MCF 10A (cell line): ENCODE measurements at regions not wholly inside any gene's neighbourhood (a gene's known extent, or its start where the extent isn't known, plus 50 kb on each side); places are given as distances from the start of the nearest gene placed in this dataset.

Source experiments
- BruUV-seq: library from RNA; stranded (reverse); fragments of 400-500 nt; replicated peaks from 2 replicates; lab custom pipeline; 2021; lab: Mats Ljungman, UMichigan
- CTCF ChIA-PET: fragments of 300-600 bp; sonication (Branson Sonifier 250); formaldehyde crosslinking; extraction: SDS; loops from one replicate; lab custom pipeline; 2021; ENCODE audit warnings: antibody characterized with exemption, inconsistent platforms; lab: Yijun Ruan, JAX
- POLR2A ChIA-PET: fragments of 300-600, 350-650 bp; sonication (Branson Sonifier 250); formaldehyde crosslinking; extraction: SDS; loops from one replicate; lab custom pipeline; 2020; ENCODE audit warnings: antibody characterized with exemption, inconsistent platforms; lab: Yijun Ruan, JAX
- DNase-seq: peaks from one replicate; pipeline ENCODE4 v3.0.0-alpha.2; 2018; ENCODE audit not compliant: unreplicated experiment
- H3K27ac Mint-ChIP-seq: one replicate; pipeline ENCODE4 v1.8.0; 2022; ENCODE audit warnings: mild to moderate bottlenecking, low read depth, mixed read lengths; ENCODE audit not compliant: unreplicated experiment
- H3K27me3 Mint-ChIP-seq: one replicate; pipeline ENCODE4 v1.8.0; 2022; ENCODE audit warnings: mixed read lengths; ENCODE audit not compliant: insufficient read depth, unreplicated experiment
- H3K36me3 Mint-ChIP-seq: one replicate; pipeline ENCODE4 v1.8.0; 2022; ENCODE audit warnings: mild to moderate bottlenecking, moderate library complexity, mixed read lengths; ENCODE audit not compliant: insufficient read depth, unreplicated experiment
- H3K4me1 Mint-ChIP-seq: one replicate; pipeline ENCODE4 v1.8.0; 2022; ENCODE audit warnings: mixed read lengths; ENCODE audit not compliant: insufficient read depth, unreplicated experiment
- H3K4me3 Mint-ChIP-seq: one replicate; pipeline ENCODE4 v1.8.0; 2022; ENCODE audit warnings: mild to moderate bottlenecking, moderate library complexity, mixed read lengths; ENCODE audit not compliant: unreplicated experiment
- H3K9me3 Mint-ChIP-seq: one replicate; pipeline ENCODE4 v1.8.0; 2022; ENCODE audit warnings: mixed read lengths; ENCODE audit not compliant: unreplicated experiment
- intact Hi-C: fragments of 100-400 bp; cut with micrococcal nuclease; formaldehyde crosslinking; loops from 2 replicates; pipeline ENCODE4 v1.14.1; 2022
- TF ChIP-seq, protein P1 (sequence below): fragments of 200-600 bp; IDR thresholded peaks from one replicate; pipeline ENCODE4 v1.8.0; 2022; ENCODE audit warnings: antibody characterized with exemption, mild to moderate bottlenecking; ENCODE audit not compliant: unreplicated experiment

DNA sequence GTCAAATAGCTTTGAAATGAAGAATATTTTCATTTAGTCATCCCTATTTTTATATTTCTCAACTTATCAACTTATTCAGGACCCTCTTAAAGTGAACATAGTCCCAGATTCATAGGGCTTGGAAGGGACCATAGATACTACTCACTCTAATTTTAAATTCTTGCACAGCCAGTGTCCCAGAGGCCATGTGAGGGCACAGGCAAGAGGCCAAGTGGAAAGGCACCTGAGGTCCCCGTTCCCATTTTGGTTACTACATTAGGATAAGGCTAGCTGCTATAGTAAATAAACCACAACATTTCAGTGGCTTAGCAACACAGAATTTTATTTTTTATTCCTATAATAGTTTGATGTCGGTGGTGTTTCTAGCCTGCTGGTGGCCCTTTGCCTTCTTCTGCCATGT, 227.8 kb downstream of the SPTSSA start:
- no peaks in the 10 kb centered on the region for H3K9me3 Mint-ChIP-seq
- no peaks in the 10 kb centered on the region for H3K27me3 Mint-ChIP-seq
- no peak overlapping the region for H3K27ac Mint-ChIP-seq
- peaks cover 35% of the 10 kb centered on the region for H3K4me1 Mint-ChIP-seq
- intact Hi-C loops = no loop called here
- BruUV-seq = no TSS peak
- ChIA-PET CTCF (interaction anchor here (1.0 to 1.8 kb wide), 3 partner anchors 392 to 442 kb away, joined by 3 read pairs; no protein-coding TSS in a partner anchor), POLR2A (interaction anchor here (0.7 kb wide), 1 partner anchor 190 kb away, joined by 3 read pairs; no protein-coding TSS in a partner anchor)
- TF ChIP-seq, protein P1, sequence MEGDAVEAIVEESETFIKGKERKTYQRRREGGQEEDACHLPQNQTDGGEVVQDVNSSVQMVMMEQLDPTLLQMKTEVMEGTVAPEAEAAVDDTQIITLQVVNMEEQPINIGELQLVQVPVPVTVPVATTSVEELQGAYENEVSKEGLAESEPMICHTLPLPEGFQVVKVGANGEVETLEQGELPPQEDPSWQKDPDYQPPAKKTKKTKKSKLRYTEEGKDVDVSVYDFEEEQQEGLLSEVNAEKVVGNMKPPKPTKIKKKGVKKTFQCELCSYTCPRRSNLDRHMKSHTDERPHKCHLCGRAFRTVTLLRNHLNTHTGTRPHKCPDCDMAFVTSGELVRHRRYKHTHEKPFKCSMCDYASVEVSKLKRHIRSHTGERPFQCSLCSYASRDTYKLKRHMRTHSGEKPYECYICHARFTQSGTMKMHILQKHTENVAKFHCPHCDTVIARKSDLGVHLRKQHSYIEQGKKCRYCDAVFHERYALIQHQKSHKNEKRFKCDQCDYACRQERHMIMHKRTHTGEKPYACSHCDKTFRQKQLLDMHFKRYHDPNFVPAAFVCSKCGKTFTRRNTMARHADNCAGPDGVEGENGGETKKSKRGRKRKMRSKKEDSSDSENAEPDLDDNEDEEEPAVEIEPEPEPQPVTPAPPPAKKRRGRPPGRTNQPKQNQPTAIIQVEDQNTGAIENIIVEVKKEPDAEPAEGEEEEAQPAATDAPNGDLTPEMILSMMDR = no peak
- no peak for DNase-seq
- H3K36me3 Mint-ChIP-seq = no peaks in the 10 kb centered on the region
- H3K4me3 Mint-ChIP-seq = no peak overlapping the region

DNA sequence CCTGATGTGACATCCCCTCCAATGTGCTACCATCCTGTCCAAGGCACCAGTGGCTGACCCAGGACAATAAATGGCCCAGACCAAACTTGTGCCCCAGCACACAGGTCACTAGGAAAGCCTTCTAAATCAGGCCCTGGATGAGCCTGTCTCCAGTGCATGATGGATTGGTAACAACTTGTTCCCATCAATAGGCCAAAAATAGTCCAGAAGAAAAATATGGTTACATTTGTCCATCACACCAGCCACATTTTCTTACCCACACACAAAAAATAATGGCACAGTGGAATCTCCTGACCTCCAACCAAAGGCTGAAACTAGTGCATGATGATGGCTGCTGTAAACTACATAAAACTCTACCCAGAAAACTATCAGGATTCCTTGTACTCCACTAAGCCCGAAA, 228.4 kb downstream of the SPTSSA start:
- Mint-ChIP-seq H3K36me3 (no peaks in the 10 kb centered on the region), H3K27ac (peak overlapping the region; percentile 43), H3K4me3 (no peak overlapping the region), H3K27me3 (no peaks in the 10 kb centered on the region), H3K4me1 (peaks cover 35% of the 10 kb centered on the region), H3K9me3 (no peaks in the 10 kb centered on the region)
- intact Hi-C loops = no loop called here
- TF ChIP-seq, protein P1 = no peak
- ChIA-PET POLR2A (interaction anchor here (0.7 kb wide), 1 partner anchor 190 kb away, joined by 3 read pairs; no protein-coding TSS in a partner anchor), CTCF (interaction anchor here (1.0 kb wide), 1 partner anchor 393 kb away, joined by 3 read pairs; no protein-coding TSS in a partner anchor)
- BruUV-seq = no TSS peak
- DNase-seq = no peak

DNA sequence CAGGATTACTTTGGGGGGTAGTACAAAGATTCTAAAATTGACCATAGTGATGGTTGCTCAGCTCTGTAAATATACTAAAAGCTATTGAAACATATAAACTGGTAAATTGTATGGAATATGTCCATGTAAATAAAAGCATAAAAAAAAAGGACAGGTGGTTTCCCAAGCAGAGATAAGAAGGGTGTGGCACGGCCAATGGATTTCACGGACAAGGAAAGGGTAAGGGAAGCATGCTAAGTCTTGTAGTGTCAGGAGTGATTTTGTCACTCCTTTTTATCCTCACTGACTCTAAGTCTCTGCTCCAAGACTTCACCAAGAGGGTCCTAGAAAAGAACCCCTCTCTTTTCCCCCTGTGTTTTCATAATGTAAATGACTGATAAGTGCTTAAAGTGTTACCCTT, 229.2 kb downstream of the SPTSSA start:
- Mint-ChIP-seq H3K36me3 (no peaks in the 10 kb centered on the region), H3K9me3 (no peaks in the 10 kb centered on the region), H3K4me1 (peaks cover 38% of the 10 kb centered on the region), H3K27me3 (no peaks in the 10 kb centered on the region), H3K4me3 (no peak overlapping the region), H3K27ac (peak overlapping the region; percentile 43)
- intact Hi-C loops = no loop called here
- TF ChIP-seq, protein P1 = no peak
- no peak for DNase-seq
- ChIA-PET POLR2A (no interaction called here), CTCF (interaction anchor here (0.6 to 1.2 kb wide), 2 partner anchors 68 to 1819 kb away, joined by 3 to 4 read pairs; no protein-coding TSS in a partner anchor)
- BruUV-seq = no TSS peak

DNA sequence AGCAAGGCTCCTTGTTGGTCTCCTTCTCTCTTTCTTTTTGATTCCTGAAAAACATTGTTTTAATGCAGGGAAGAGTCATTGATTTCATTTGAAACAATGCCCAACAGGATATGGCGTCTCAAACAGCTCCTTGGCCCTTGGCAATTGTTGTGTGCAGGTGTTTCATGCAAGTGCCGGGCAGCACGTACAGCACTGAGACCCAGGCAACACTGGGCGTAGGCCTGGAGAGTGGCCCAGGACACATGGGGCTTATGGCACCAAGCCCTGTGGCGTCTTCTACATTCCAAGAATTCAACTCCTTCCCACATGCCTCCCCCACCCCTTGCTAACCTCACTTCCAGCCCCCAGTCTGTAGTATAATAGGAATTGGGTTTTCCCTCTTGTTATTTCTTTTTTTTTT, 230.4 kb downstream of the SPTSSA start:
- intact Hi-C loops = no loop called here
- DNase-seq = peak; percentile 4
- ChIA-PET POLR2A (no interaction called here), CTCF (no interaction called here)
- peaks cover 32% of the 10 kb centered on the region for H3K4me1 Mint-ChIP-seq
- TF ChIP-seq, protein P1 = no peak
- no peaks in the 10 kb centered on the region for H3K9me3 Mint-ChIP-seq
- no peaks in the 10 kb centered on the region for H3K36me3 Mint-ChIP-seq
- no peak overlapping the region for H3K4me3 Mint-ChIP-seq
- H3K27me3 Mint-ChIP-seq = no peaks in the 10 kb centered on the region
- no TSS peak for BruUV-seq
- H3K27ac Mint-ChIP-seq = peak overlapping the region; percentile 43
